Pancreas (tissue), 10 donors: ENCODE measurements at regions not wholly inside any gene's neighbourhood (a gene's known extent, or its start where the extent isn't known, plus 50 kb on each side); places are given as distances from the start of the nearest gene placed in this dataset.

Experiments
- ATAC-seq, 4 donors: fragments of 200-7000 bp; cut with Tn5 transposase; one replicate each; pipeline versions ENCODE4 v1.8.0 to v1.9.1; 2020; ENCODE audit warnings: mild to moderate bottlenecking in 4 of 4, moderate library complexity in 4 of 4
- DNase-seq, 6 donors: peaks; one replicate each; pipeline ENCODE4 v3.0.0-alpha.2; 2020
- FAIRE-seq: peaks from 2 replicates; lab custom pipeline; 2012; peaks lifted over from hg19 to GRCh38; lab: Jason Lieb, UNC
- H3K27ac ChIP-seq, 4 donors: fragments of 200-600 bp; sonication (generic); 1 replicate in 3 of 4; 2 replicates in 1 of 4; pipeline versions ENCODE4 v1.5.0 to v1.8.0; 2020
- H3K27me3 ChIP-seq, 4 donors: fragments of 200-600 bp; one replicate each; pipeline ENCODE4 v1.8.0; 2021
- H3K36me3 ChIP-seq, 3 donors: fragments of 200-600 bp; sonication (generic) in 1 of 3; one replicate each; pipeline versions ENCODE4 v1.5.0 to v1.8.0; 2020 to 2021
- H3K4me1 ChIP-seq, 3 donors: fragments of 200-600 bp; one replicate each; pipeline ENCODE4 v1.8.0; 2021
- H3K4me3 ChIP-seq, 4 donors: fragments of 200-600 bp; sonication (generic) in 2 of 4; one replicate each; pipeline versions ENCODE4 v1.5.0 to v1.8.0; 2020 to 2021
- H3K9me3 ChIP-seq, 4 donors: fragments of 200-600 bp; one replicate each; pipeline ENCODE4 v1.8.0; 2021
- CTCF ChIP-seq, 4 donors: fragments of 200-600 bp; sonication (generic) in 3 of 4; IDR thresholded peaks; one replicate each; pipeline versions ENCODE4 v1.5.0 to v1.8.0; 2021; ENCODE audit warnings: antibody characterized with exemption in 4 of 4
- WGBS, 2 donors: extraction: QIAGEN DNeasy Blood & Tissue Kit; methylation state at CpG; one replicate each; pipeline ENCODE4 v1.1.7; 2013; 5-methylcytosine and 5-hydroxymethylcytosine counted together
- intact Hi-C, 3 donors: fragments of 100-400 bp; cut with DNase I; formaldehyde crosslinking; loops; one replicate each; pipeline versions ENCODE4 v1.11.1 to v1.14.2; 2022
- donor health status: healthy with polysubstance abuse.
- donor health status: DM: no; HTN: no; CAD: no; lungs with moderate emphysema.
- donor health status: DM: no; HTN: no; CAD: no.
- donor health status: control.
- donor health status: control.
- donor health status: Bipolar disorder and iron deficiency.
- donor health status: DM: yes; HTN: yes; CAD: no.
- donor health status: DM: no; HTN: no; CAD: no.
- donor health status: DM: no; HTN: no; CAD: no.
- donor health status: DM: yes; HTN: yes; CAD: no.

GRCh38 chr7:41786944-41787343 lies 84.1 kb upstream of the INHBA start:
- intact Hi-C loops, result no loop called here
- DNase-seq, result no peak
- H3K4me3 ChIP-seq, result no peak overlapping the region
- no peak overlapping the region for H3K27ac ChIP-seq
- TF ChIP-seq CTCF (IDR thresholded peaks at IDR 0.05), result no peak
- H3K27me3 ChIP-seq, result no peaks in the 10 kb centered on the region
- no peak for ATAC-seq
- FAIRE-seq, result no peak
- no peaks in the 10 kb centered on the region for H3K4me1 ChIP-seq
- 63 to 77% methylated on average over 5 of the region's 5 CpGs for WGBS, 2 donors
- H3K9me3 ChIP-seq, result no peaks in the 10 kb centered on the region
- H3K36me3 ChIP-seq, result no peaks in the 10 kb centered on the region

GRCh38 chr7:41786404-41786803 lies 83.5 kb upstream of the INHBA start:
- Histone ChIP-seq H3K27ac (no peak overlapping the region), H3K9me3 (no peaks in the 10 kb centered on the region), H3K4me3 (no peak overlapping the region), H3K36me3 (no peaks in the 10 kb centered on the region), H3K4me1 (no peaks in the 10 kb centered on the region), H3K27me3 (no peaks in the 10 kb centered on the region)
- DNase-seq, result no peak
- no peak for FAIRE-seq
- intact Hi-C loops, result no loop called here
- WGBS, 2 donors, result 56 to 70% methylated on average over 2 of the region's 2 CpGs
- ATAC-seq, result peak in 1 of 4 donors; percentile 22
- no peak for TF ChIP-seq CTCF (IDR thresholded peaks at IDR 0.05)

GRCh38 chr7:41785840-41786239 lies 83.0 kb upstream of the INHBA start:
- Histone ChIP-seq H3K36me3 (no peaks in the 10 kb centered on the region), H3K4me1 (no peaks in the 10 kb centered on the region), H3K4me3 (no peak overlapping the region), H3K27me3 (no peaks in the 10 kb centered on the region), H3K27ac (no peak overlapping the region), H3K9me3 (no peaks in the 10 kb centered on the region)
- 57 to 59% methylated on average over 5 of the region's 5 CpGs for WGBS, 2 donors
- FAIRE-seq, result no peak
- intact Hi-C loops, result no loop called here
- no peak for DNase-seq
- TF ChIP-seq CTCF (IDR thresholded peaks at IDR 0.05), result no peak
- ATAC-seq, result no peak

GRCh38 chr7:41785265-41785664 lies 82.4 kb upstream of the INHBA start:
- H3K4me3 ChIP-seq, result no peak overlapping the region
- intact Hi-C loops, result no loop called here
- ATAC-seq, result no peak
- no peaks in the 10 kb centered on the region for H3K4me1 ChIP-seq
- H3K36me3 ChIP-seq, result no peaks in the 10 kb centered on the region
- no peaks in the 10 kb centered on the region for H3K27me3 ChIP-seq
- no peaks in the 10 kb centered on the region for H3K9me3 ChIP-seq
- FAIRE-seq, result no peak
- no peak for DNase-seq
- no peak for TF ChIP-seq CTCF (IDR thresholded peaks at IDR 0.05)
- H3K27ac ChIP-seq, result no peak overlapping the region

GRCh38 chr7:41779918-41780317 lies 77.0 kb upstream of the INHBA start:
- H3K9me3 ChIP-seq, result no peaks in the 10 kb centered on the region
- WGBS, 2 donors, result 48 to 64% methylated on average over 2 of the region's 2 CpGs
- H3K27ac ChIP-seq, result no peak overlapping the region
- ATAC-seq (peak in 2 of 4 donors; percentile 63 to 70), FAIRE-seq (no peak), DNase-seq (no peak)
- H3K36me3 ChIP-seq, result no peaks in the 10 kb centered on the region
- no peak overlapping the region for H3K4me3 ChIP-seq
- no peaks in the 10 kb centered on the region for H3K4me1 ChIP-seq
- no peaks in the 10 kb centered on the region for H3K27me3 ChIP-seq
- no peak for TF ChIP-seq CTCF (IDR thresholded peaks at IDR 0.05)
- intact Hi-C loops, result no loop called here
